Kidney (tissue), 13 donors: ENCODE measurements at regions not wholly inside any gene's neighbourhood (a gene's known extent, or its start where the extent isn't known, plus 50 kb on each side); places are given as distances from the start of the nearest gene placed in this dataset.

Source experiments
- DNase-seq, 5 donors: peaks; one replicate each; pipeline ENCODE4 v3.0.0-alpha.2; 2013 to 2020
- FAIRE-seq: peaks from 2 replicates; lab custom pipeline; 2012; peaks lifted over from hg19 to GRCh38; lab: Jason Lieb, UNC
- H3K27ac ChIP-seq, 2 donors: one replicate each; pipeline ENCODE4 v1.7.0; 2013; ENCODE audit warnings: low read depth in 2 of 2, low read length in 2 of 2, inconsistent platforms in 1 of 2
- H3K27me3 ChIP-seq: one replicate; pipeline ENCODE4 v1.7.1; 2013; ENCODE audit warnings: low read length, inconsistent platforms; ENCODE audit not compliant: control insufficient read depth, insufficient read depth
- H3K36me3 ChIP-seq, 3 donors: one replicate each; pipeline versions ENCODE4 v1.7.0 to v1.7.1; 2013; ENCODE audit warnings: low read length in 3 of 3, control low read depth in 1 of 3, inconsistent platforms in 1 of 3; ENCODE audit not compliant: insufficient read depth in 3 of 3, control insufficient read depth in 2 of 3
- H3K4me1 ChIP-seq, 3 donors: one replicate each; pipeline versions ENCODE4 v1.7.0 to v1.7.1; 2013; ENCODE audit warnings: low read length in 3 of 3, inconsistent platforms in 1 of 3, low read depth in 1 of 3; ENCODE audit not compliant: control insufficient read depth in 2 of 3, insufficient read depth in 2 of 3
- H3K4me3 ChIP-seq, 3 donors: one replicate each; pipeline versions ENCODE4 v1.7.0 to v1.8.1; 2013; ENCODE audit warnings: low read length in 3 of 3, control low read depth in 1 of 3, inconsistent platforms in 1 of 3
- H3K9ac ChIP-seq, 3 donors: one replicate each; pipeline versions ENCODE4 v1.7.0 to v1.7.1; 2013; ENCODE audit warnings: low read length in 3 of 3, control low read depth in 1 of 3, inconsistent platforms in 1 of 3
- H3K9me3 ChIP-seq, 3 donors: one replicate each; pipeline versions ENCODE4 v1.7.0 to v1.7.1; 2013; ENCODE audit warnings: low read length in 3 of 3, control low read depth in 1 of 3, inconsistent platforms in 1 of 3; ENCODE audit not compliant: control insufficient read depth in 2 of 3, insufficient read depth in 1 of 3
- intact Hi-C: fragments of 100-400 bp; cut with DNase I; formaldehyde crosslinking; loops from one replicate; pipeline ENCODE4 v1.11.1; 2022
- TF ChIP-seq, protein P1 (sequence below): IDR thresholded peaks from 3 replicates; pipeline ENCODE4 v1.5.1; 2012; ENCODE audit warnings: mild to moderate bottlenecking, moderate library complexity, borderline replicate concordance; ENCODE audit not compliant: insufficient read depth; ENCODE audit errors: extremely low read depth
- donor health status: control.
- donor health status: control.
- donor health status: control.
- donor health status: control.
- donor health status: control.
- donor health status: DM: yes; HTN: yes; CAD: no.
- donor health status: Normal renal cell carcinoma (clear cell type).

GRCh38 chr10:118944959-118945633 is 84.4 kb upstream of the NANOS1 start:
- Histone ChIP-seq H3K36me3 (no peaks in the 10 kb centered on the region), H3K9ac (no peak overlapping the region), H3K9me3 (no peaks in the 10 kb centered on the region), H3K27me3 (no peaks in the 10 kb centered on the region), H3K4me1 (no peaks in the 10 kb centered on the region), H3K4me3 (no peak overlapping the region), H3K27ac (no peak overlapping the region)
- TF ChIP-seq, protein P1, sequence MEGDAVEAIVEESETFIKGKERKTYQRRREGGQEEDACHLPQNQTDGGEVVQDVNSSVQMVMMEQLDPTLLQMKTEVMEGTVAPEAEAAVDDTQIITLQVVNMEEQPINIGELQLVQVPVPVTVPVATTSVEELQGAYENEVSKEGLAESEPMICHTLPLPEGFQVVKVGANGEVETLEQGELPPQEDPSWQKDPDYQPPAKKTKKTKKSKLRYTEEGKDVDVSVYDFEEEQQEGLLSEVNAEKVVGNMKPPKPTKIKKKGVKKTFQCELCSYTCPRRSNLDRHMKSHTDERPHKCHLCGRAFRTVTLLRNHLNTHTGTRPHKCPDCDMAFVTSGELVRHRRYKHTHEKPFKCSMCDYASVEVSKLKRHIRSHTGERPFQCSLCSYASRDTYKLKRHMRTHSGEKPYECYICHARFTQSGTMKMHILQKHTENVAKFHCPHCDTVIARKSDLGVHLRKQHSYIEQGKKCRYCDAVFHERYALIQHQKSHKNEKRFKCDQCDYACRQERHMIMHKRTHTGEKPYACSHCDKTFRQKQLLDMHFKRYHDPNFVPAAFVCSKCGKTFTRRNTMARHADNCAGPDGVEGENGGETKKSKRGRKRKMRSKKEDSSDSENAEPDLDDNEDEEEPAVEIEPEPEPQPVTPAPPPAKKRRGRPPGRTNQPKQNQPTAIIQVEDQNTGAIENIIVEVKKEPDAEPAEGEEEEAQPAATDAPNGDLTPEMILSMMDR, result no peak
- no peak for FAIRE-seq
- DNase-seq, result no peak
- intact Hi-C loops, result no loop called here

- H3K36me3 ChIP-seq, result no peaks in the 10 kb centered on the region
- DNase-seq (no peak), FAIRE-seq (no peak)
- H3K27me3 ChIP-seq, result no peaks in the 10 kb centered on the region
- intact Hi-C loops, result no loop called here
- TF ChIP-seq, protein P1, result no peak
- H3K9ac ChIP-seq, result no peak overlapping the region
- no peaks in the 10 kb centered on the region for H3K4me1 ChIP-seq
- no peaks in the 10 kb centered on the region for H3K9me3 ChIP-seq
- H3K27ac ChIP-seq, result no peak overlapping the region
- H3K4me3 ChIP-seq, result no peak overlapping the region
These were observed 80.7 kb upstream of the NANOS1 start for GRCh38 chr10:118948786-118949185.

DNA sequence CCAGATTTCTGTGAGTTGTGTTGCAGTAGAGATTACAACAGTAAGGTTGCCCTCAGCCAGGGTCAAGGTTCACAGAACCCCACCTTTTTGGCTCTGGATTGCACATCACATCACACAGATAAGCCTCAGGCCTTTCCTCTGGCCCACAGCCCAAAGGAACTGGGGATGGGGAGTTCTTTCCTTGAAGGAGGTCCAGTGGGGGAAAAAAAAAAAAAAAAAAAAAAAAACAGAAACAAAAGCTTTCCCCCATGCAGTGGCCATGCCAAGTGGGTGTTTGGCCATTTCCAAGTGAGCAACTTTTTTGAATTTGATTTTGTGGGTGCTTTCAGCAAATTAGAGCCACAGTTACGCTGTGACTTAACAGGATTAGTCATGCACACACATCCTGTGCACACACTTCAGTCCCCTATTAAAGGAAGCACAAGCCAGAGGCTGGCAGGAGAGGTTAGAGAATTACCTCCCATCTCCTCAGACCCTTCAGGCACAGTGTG is 79.3 kb upstream of the NANOS1 start:
- DNase-seq (no peak), FAIRE-seq (no peak)
- Histone ChIP-seq H3K9ac (no peak overlapping the region), H3K9me3 (no peaks in the 10 kb centered on the region), H3K36me3 (no peaks in the 10 kb centered on the region), H3K27me3 (no peaks in the 10 kb centered on the region), H3K4me1 (no peaks in the 10 kb centered on the region), H3K27ac (no peak overlapping the region), H3K4me3 (no peak overlapping the region)
- intact Hi-C loops, result no loop called here
- TF ChIP-seq, protein P1, result no peak
